Peyer's patch (tissue), 4 donors: ENCODE measurements at regions not wholly inside any gene's neighbourhood (a gene's known extent, or its start where the extent isn't known, plus 50 kb on each side); places are given as distances from the start of the nearest gene placed in this dataset.

ENCODE experiments used
- DNase-seq, 3 donors: peaks; one replicate each; pipeline ENCODE4 v3.0.0-alpha.2; 2017 to 2019
- H3K27ac ChIP-seq, 4 donors: fragments of 200-600 bp; sonication (generic); one replicate each; pipeline ENCODE4 v1.5.1; 2016 to 2019
- H3K27me3 ChIP-seq, 2 donors: fragments of 200-600 bp; sonication (generic); one replicate each; pipeline ENCODE4 v1.5.1; 2019
- H3K36me3 ChIP-seq, 3 donors: fragments of 200-600 bp; sonication (generic); one replicate each; pipeline ENCODE4 v1.5.1; 2016 to 2019
- H3K4me1 ChIP-seq, 4 donors: fragments of 200-600 bp; sonication (generic); one replicate each; pipeline ENCODE4 v1.5.1; 2016 to 2019
- H3K4me3 ChIP-seq, 4 donors: fragments of 200-600 bp; sonication (generic); 1 replicate in 3 of 4; 2 replicates in 1 of 4; pipeline ENCODE4 v1.5.1; 2016 to 2019; ENCODE audit warnings: mild to moderate bottlenecking in 1 of 4
- H3K9me3 ChIP-seq, 4 donors: fragments of 200-600 bp; sonication (generic); one replicate each; pipeline ENCODE4 v1.5.1; 2016 to 2019; ENCODE audit warnings: mild to moderate bottlenecking in 1 of 4
- CTCF ChIP-seq, 6 experiments: fragments of 450-650 bp in 4 of 6; fragments of 200-600 bp in 2 of 6; sonication (generic) in 1 of 6; IDR thresholded peaks; one replicate each; pipeline ENCODE4 v1.5.1; 2017 to 2019; ENCODE audit warnings: antibody characterized with exemption in 6 of 6, mild to moderate bottlenecking in 3 of 6, moderate library complexity in 1 of 6
- POLR2A ChIP-seq, 2 donors: fragments of 450-650 bp; IDR thresholded peaks; one replicate each; pipeline ENCODE4 v1.5.1; 2017; ENCODE audit warnings: antibody characterized with exemption in 2 of 2, mild to moderate bottlenecking in 2 of 2, moderate library complexity in 2 of 2

GRCh38 chr4:181776264-181777054 is 466.7 kb upstream of the TENM3 start:
- no peaks in the 10 kb centered on the region for H3K9me3 ChIP-seq
- H3K27me3 ChIP-seq: no peaks in the 10 kb centered on the region
- no peak for DNase-seq
- TF ChIP-seq POLR2A (IDR thresholded peaks at IDR 0.05): no peak
- no peak for TF ChIP-seq CTCF (IDR thresholded peaks at IDR 0.05)
- no peaks in the 10 kb centered on the region for H3K4me1 ChIP-seq
- no peaks in the 10 kb centered on the region for H3K36me3 ChIP-seq
- no peak overlapping the region for H3K4me3 ChIP-seq
- no peak overlapping the region for H3K27ac ChIP-seq

GRCh38 chr4:181777518-181777917 is 465.7 kb upstream of the TENM3 start:
- no peak for DNase-seq
- Histone ChIP-seq H3K4me1 (no peaks in the 10 kb centered on the region), H3K36me3 (no peaks in the 10 kb centered on the region), H3K9me3 (no peaks in the 10 kb centered on the region), H3K27me3 (no peaks in the 10 kb centered on the region), H3K4me3 (no peak overlapping the region), H3K27ac (no peak overlapping the region)
- TF ChIP-seq POLR2A (IDR thresholded peaks at IDR 0.05) (no peak), CTCF (IDR thresholded peaks at IDR 0.05) (no peak)

- H3K36me3 ChIP-seq: no peaks in the 10 kb centered on the region
- H3K4me3 ChIP-seq: no peak overlapping the region
- H3K4me1 ChIP-seq: no peaks in the 10 kb centered on the region
- H3K27me3 ChIP-seq: no peaks in the 10 kb centered on the region
- no peaks in the 10 kb centered on the region for H3K9me3 ChIP-seq
- no peak for DNase-seq
- no peak overlapping the region for H3K27ac ChIP-seq
- TF ChIP-seq POLR2A (IDR thresholded peaks at IDR 0.05): no peak
- no peak for TF ChIP-seq CTCF (IDR thresholded peaks at IDR 0.05)
Observed at GRCh38 chr4:181784881-181785280, 458.3 kb upstream of the TENM3 start.

- Histone ChIP-seq H3K4me3 (no peak overlapping the region), H3K9me3 (no peaks in the 10 kb centered on the region), H3K27ac (no peak overlapping the region), H3K27me3 (no peaks in the 10 kb centered on the region), H3K4me1 (no peaks in the 10 kb centered on the region), H3K36me3 (no peaks in the 10 kb centered on the region)
- DNase-seq: no peak
- TF ChIP-seq CTCF (IDR thresholded peaks at IDR 0.05) (no peak), POLR2A (IDR thresholded peaks at IDR 0.05) (no peak)
Observed at GRCh38 chr4:181792641-181793040, 450.6 kb upstream of the TENM3 start.

- Histone ChIP-seq H3K27me3 (no peaks in the 10 kb centered on the region), H3K27ac (no peak overlapping the region), H3K4me1 (no peaks in the 10 kb centered on the region), H3K36me3 (no peaks in the 10 kb centered on the region), H3K4me3 (no peak overlapping the region), H3K9me3 (no peaks in the 10 kb centered on the region)
- no peak for DNase-seq
- TF ChIP-seq CTCF (IDR thresholded peaks at IDR 0.05): no peak
- no peak for TF ChIP-seq POLR2A (IDR thresholded peaks at IDR 0.05)
Observed at GRCh38 chr4:181793096-181793495, 450.1 kb upstream of the TENM3 start.
